ENCODE measurements at regions not wholly inside any gene's neighbourhood (a gene's known extent, or its start where the extent isn't known, plus 50 kb on each side); places are given as distances from the start of the nearest gene placed in this dataset.
A peak's percentile ranks its signal among the peaks of the same experiment; 100 is the strongest.
"Not testable (repeated sequence)": the region's sequence is repeated elsewhere in the genome, so short reads cannot be mapped to it uniquely, and the experiment has no call there.

GRCh38 chr15:26295336-26296085 lies 432.4 kb upstream of the ATP10A start:
- intact Hi-C loops (cut with DNase I), result no loop called here
- peak in 5 of 42 donors; percentile 12 to 47 (median 22) for DNase-seq

- peak in 3 of 42 donors; percentile 8 to 18 (median 11) for DNase-seq
Observed at GRCh38 chr15:26294059-26294689, 431.0 kb upstream of the ATP10A start.

GRCh38 chr15:26287381-26287780 lies 424.3 kb upstream of the ATP10A start:
- no peak for DNase-seq
- intact Hi-C loops (cut with DNase I), result no loop called here

More at GRCh38 chr15:26294059-26294689, 431.0 kb upstream of the ATP10A start:
- intact Hi-C loops (cut with DNase I), result no loop called here

GRCh38 chr15:26280281-26280680 lies 417.2 kb upstream of the ATP10A start:
- no peak for DNase-seq
- intact Hi-C loops (cut with DNase I), result no loop called here

- intact Hi-C loops (cut with DNase I), result no loop called here
- DNase-seq, result no peak
Observed at GRCh38 chr15:26261966-26262365, 398.8 kb upstream of the ATP10A start.

GRCh38 chr15:26261413-26261812 lies 398.3 kb upstream of the ATP10A start:
- intact Hi-C loops (cut with DNase I), result no loop called here
- no peak for DNase-seq

GRCh38 chr15:26260517-26261133 lies 397.5 kb upstream of the ATP10A start:
- DNase-seq, result peak in 37 of 42 donors; percentile 16 to 74 (median 37)
- intact Hi-C loops (cut with DNase I), result no loop called here

- intact Hi-C loops (cut with DNase I), result no loop called here
- DNase-seq, result no peak
Observed at GRCh38 chr15:26259581-26259980, 396.5 kb upstream of the ATP10A start.

GRCh38 chr15:26244782-26245181 lies 381.7 kb upstream of the ATP10A start:
- DNase-seq; intact Hi-C loops (cut with DNase I): not testable (repeated sequence)

- intact Hi-C loops (cut with DNase I), result no loop called here
- DNase-seq, result no peak
Observed at GRCh38 chr15:26243382-26243781, 380.3 kb upstream of the ATP10A start.

GRCh38 chr15:26242565-26243071 lies 379.5 kb upstream of the ATP10A start:
- intact Hi-C loops (cut with DNase I), result no loop called here
- peak in 7 of 42 donors; percentile 11 to 39 (median 21) for DNase-seq

GRCh38 chr15:26235864-26236263 lies 372.7 kb upstream of the ATP10A start:
- intact Hi-C loops (cut with DNase I), result no loop called here
- DNase-seq, result peak in 1 of 42 donors; percentile 35

- intact Hi-C loops (cut with DNase I), result no loop called here
Observed at GRCh38 chr15:26234976-26235767, 372.0 kb upstream of the ATP10A start.

GRCh38 chr15:26232691-26233090 lies 369.6 kb upstream of the ATP10A start:
- no peak for DNase-seq
- intact Hi-C loops (cut with DNase I), result no loop called here

More at GRCh38 chr15:26234976-26235767, 372.0 kb upstream of the ATP10A start:
- peak in 2 of 42 donors; percentile 9 to 40 for DNase-seq

GRCh38 chr15:26231096-26231495 lies 368.0 kb upstream of the ATP10A start:
- DNase-seq, result peak in 1 of 42 donors; percentile 9
- intact Hi-C loops (cut with DNase I), result no loop called here

- intact Hi-C loops (cut with DNase I), result no loop called here
- no peak for DNase-seq
Observed at GRCh38 chr15:26224266-26224665, 361.1 kb upstream of the ATP10A start.

GRCh38 chr15:26223720-26224119 lies 360.6 kb upstream of the ATP10A start:
- intact Hi-C loops (cut with DNase I), result no loop called here
- DNase-seq, result no peak

- intact Hi-C loops (cut with DNase I), result no loop called here
- DNase-seq, result no peak
Observed at GRCh38 chr15:26222781-26223180, 359.7 kb upstream of the ATP10A start.

GRCh38 chr15:26217043-26217442 lies 353.9 kb upstream of the ATP10A start:
- DNase-seq; intact Hi-C loops (cut with DNase I): not testable (repeated sequence)
